Vagina (tissue), 2 donors: ENCODE measurements at regions not wholly inside any gene's neighbourhood (a gene's known extent, or its start where the extent isn't known, plus 50 kb on each side); places are given as distances from the start of the nearest gene placed in this dataset.

Experiments used
- DNase-seq, 2 donors: peaks; one replicate each; pipeline ENCODE4 v3.0.0-alpha.2; 2017; ENCODE audit errors: extremely low spot score in 2 of 2
- H3K27ac ChIP-seq: fragments of 200-600 bp; sonication (generic); one replicate; pipeline ENCODE4 v1.5.1; 2019
- H3K27me3 ChIP-seq: fragments of 200-600 bp; sonication (generic); one replicate; pipeline ENCODE4 v1.5.1; 2019
- H3K36me3 ChIP-seq, 2 donors: fragments of 200-600 bp; sonication (generic); one replicate each; pipeline ENCODE4 v1.5.1; 2017 to 2019
- H3K4me1 ChIP-seq: fragments of 200-600 bp; sonication (generic); one replicate; pipeline ENCODE4 v1.5.1; 2019
- H3K4me3 ChIP-seq, 2 donors: fragments of 200-600 bp; sonication (generic); 1 replicate in 1 of 2; 2 replicates in 1 of 2; pipeline ENCODE4 v1.5.1; 2016 to 2019
- H3K9me3 ChIP-seq: fragments of 200-600 bp; sonication (generic); one replicate; pipeline ENCODE4 v1.5.1; 2019
- POLR2A ChIP-seq, 2 donors: fragments of 450-650 bp; IDR thresholded peaks; one replicate each; pipeline ENCODE4 v1.6.1; 2017; ENCODE audit warnings: antibody characterized with exemption in 2 of 2, mild to moderate bottlenecking in 2 of 2, moderate library complexity in 2 of 2
- POLR2AphosphoS5 ChIP-seq, 2 donors: sonication (generic); formaldehyde crosslinking; IDR thresholded peaks; one replicate each; pipeline ENCODE4 v1.9.0; 2017; ENCODE audit warnings: antibody characterized with exemption in 2 of 2, mild to moderate bottlenecking in 2 of 2, low read depth in 1 of 2; ENCODE audit not compliant: insufficient read depth in 1 of 2
- intact Hi-C: fragments of 100-400 bp; cut with DNase I; formaldehyde crosslinking; loops from one replicate; pipeline ENCODE4 v1.15.1; 2023
- TF ChIP-seq, protein P1 (sequence below), 3 experiments: fragments of 450-650 bp in 2 of 3; fragments of 200-600 bp in 1 of 3; sonication (generic) in 1 of 3; IDR thresholded peaks; one replicate each; pipeline ENCODE4 v1.5.1; 2017 to 2019; ENCODE audit warnings: antibody characterized with exemption in 3 of 3, mild to moderate bottlenecking in 2 of 3, moderate library complexity in 2 of 3

DNA sequence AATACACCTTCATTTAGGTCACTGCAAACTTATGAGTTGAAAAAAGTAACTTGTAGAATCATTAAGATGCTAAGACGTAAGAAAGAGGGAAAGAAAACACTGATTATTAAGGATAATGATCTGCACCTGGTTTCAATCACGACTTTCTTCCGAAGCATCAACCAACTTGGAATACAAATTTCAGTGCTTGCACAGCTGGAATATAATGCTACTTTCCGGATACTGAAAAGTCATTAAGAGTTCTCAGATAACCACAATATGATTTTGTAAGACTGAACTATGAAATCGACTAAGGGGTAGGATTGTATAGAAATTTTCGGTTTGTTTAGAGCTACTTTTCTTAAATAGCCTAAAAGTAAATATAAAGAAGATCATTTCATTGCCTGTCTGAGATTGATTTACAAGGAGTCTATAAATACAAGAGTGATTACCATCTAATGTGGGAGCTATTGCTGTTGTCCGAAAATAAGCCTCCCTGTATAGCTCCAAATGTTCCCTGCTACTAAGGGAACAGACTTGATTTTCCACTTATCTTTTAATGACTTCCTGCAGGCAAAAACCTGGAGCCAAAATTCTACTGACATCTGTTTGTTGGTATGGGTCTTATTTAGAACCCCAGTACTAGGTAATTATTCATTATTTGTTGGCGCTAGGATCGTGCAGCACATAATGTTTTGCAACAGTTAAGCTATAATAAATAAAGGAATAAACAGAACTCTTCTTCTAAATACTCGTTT lies 673.3 kb downstream of the KCNT2 start:
- intact Hi-C loops = no loop called here
- Histone ChIP-seq H3K9me3 (no peaks in the 10 kb centered on the region), H3K36me3 (no peaks in the 10 kb centered on the region), H3K27me3 (no peaks in the 10 kb centered on the region), H3K27ac (no peak overlapping the region), H3K4me1 (no peaks in the 10 kb centered on the region), H3K4me3 (no peak overlapping the region)
- TF ChIP-seq POLR2AphosphoS5 (IDR thresholded peaks at IDR 0.05; ENCODE audit: insufficient read depth in 1 of 2, low read depth in 1 of 2) = no peak
- TF ChIP-seq, protein P1, sequence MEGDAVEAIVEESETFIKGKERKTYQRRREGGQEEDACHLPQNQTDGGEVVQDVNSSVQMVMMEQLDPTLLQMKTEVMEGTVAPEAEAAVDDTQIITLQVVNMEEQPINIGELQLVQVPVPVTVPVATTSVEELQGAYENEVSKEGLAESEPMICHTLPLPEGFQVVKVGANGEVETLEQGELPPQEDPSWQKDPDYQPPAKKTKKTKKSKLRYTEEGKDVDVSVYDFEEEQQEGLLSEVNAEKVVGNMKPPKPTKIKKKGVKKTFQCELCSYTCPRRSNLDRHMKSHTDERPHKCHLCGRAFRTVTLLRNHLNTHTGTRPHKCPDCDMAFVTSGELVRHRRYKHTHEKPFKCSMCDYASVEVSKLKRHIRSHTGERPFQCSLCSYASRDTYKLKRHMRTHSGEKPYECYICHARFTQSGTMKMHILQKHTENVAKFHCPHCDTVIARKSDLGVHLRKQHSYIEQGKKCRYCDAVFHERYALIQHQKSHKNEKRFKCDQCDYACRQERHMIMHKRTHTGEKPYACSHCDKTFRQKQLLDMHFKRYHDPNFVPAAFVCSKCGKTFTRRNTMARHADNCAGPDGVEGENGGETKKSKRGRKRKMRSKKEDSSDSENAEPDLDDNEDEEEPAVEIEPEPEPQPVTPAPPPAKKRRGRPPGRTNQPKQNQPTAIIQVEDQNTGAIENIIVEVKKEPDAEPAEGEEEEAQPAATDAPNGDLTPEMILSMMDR (IDR thresholded peaks at IDR 0.05) = no peak
- TF ChIP-seq POLR2A (IDR thresholded peaks at IDR 0.05) = no peak
- DNase-seq = no peak

DNA sequence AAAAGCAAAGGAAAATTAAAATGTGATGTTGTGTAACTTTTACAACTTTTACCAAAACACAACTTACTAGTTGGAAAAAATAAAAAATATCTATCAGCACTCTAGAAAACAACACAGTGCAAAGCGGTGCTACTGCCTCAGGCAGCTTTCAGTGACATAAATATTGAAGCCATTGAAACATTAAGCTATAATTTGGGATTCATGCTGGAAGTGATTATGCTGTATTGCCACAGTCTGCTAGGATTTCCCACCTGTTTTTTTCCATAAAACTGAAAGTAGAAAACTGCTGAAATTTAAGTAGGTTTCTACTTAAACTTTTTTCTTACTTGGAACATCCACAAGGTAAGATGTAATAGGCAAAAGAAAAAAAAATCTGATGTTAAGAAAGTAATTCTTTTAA lies 674.4 kb downstream of the KCNT2 start:
- intact Hi-C loops = no loop called here
- TF ChIP-seq POLR2A (IDR thresholded peaks at IDR 0.05) (no peak), POLR2AphosphoS5 (IDR thresholded peaks at IDR 0.05; ENCODE audit: insufficient read depth in 1 of 2, low read depth in 1 of 2) (no peak)
- TF ChIP-seq, protein P1 (IDR thresholded peaks at IDR 0.05) = no peak
- Histone ChIP-seq H3K9me3 (no peaks in the 10 kb centered on the region), H3K27me3 (no peaks in the 10 kb centered on the region), H3K4me1 (no peaks in the 10 kb centered on the region), H3K4me3 (no peak overlapping the region), H3K27ac (no peak overlapping the region), H3K36me3 (no peaks in the 10 kb centered on the region)
- no peak for DNase-seq

DNA sequence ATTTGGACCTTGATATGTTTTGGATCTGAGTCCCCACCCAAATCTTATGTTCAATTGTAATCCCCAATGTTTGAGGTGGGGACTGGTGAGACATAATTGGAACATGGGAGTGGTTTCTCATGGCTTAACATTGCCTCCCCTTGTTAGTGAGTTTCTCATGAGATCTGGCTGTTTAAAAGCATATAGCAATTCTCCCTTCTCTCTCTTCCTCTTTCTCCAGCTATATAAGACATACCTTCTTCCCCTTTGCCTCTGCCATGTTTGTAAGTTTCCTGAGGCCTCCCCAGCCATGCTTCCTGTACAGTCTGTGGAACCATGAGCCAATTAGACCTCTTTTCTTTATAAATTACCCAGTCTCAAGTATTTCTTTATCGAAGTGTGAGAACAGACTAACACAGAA lies 692.4 kb downstream of the KCNT2 start:
- intact Hi-C loops = no loop called here

DNA sequence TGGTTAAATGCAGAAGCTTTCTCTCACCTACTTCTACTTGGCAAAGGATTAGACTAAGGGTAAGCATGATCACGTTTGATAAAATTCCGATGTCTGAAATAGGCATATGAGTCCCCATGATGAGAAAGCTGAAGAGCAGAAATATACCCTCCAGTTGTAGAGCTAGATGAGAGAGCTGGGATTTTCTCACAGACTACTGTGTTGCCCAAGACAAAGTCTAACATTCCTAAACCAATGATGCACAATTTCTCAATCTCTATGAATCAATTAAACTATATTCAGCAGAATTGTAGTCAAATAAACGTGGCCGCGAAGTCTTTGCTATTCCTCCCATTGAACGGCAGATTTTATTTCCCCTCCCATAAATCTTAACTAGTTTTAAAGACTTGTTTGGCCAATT lies 699.2 kb downstream of the KCNT2 start:
- no peak for DNase-seq

More for the DNA sequence above, 692.4 kb downstream of the KCNT2 start:
- Histone ChIP-seq H3K27me3 (no peaks in the 10 kb centered on the region), H3K4me1 (no peaks in the 10 kb centered on the region), H3K36me3 (no peaks in the 10 kb centered on the region), H3K9me3 (no peaks in the 10 kb centered on the region), H3K27ac (no peak overlapping the region), H3K4me3 (no peak overlapping the region)
- no peak for DNase-seq
- TF ChIP-seq POLR2A (IDR thresholded peaks at IDR 0.05) (no peak), POLR2AphosphoS5 (IDR thresholded peaks at IDR 0.05; ENCODE audit: insufficient read depth in 1 of 2, low read depth in 1 of 2) (no peak)
- TF ChIP-seq, protein P1 (IDR thresholded peaks at IDR 0.05) = no peak

DNA sequence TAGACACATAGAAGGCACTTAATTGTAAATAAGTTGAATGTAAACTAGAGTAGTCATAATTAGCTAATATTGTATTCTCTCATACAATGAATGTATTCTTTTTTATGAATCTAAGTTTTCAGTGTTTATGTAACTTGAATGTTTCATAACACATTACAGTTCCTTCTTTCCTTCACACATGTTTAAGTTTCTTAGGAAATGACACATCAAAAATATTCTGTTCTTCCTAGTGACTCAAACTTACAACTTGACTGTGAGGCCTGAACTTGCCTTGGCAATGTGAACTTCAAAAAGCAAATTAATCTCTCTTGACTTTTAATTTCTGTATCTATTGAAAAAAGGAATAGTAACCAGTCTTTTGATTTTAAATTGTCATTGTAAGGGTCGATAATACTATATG lies 700.1 kb downstream of the KCNT2 start:
- Histone ChIP-seq H3K27ac (no peak overlapping the region), H3K27me3 (no peaks in the 10 kb centered on the region), H3K4me1 (no peaks in the 10 kb centered on the region), H3K4me3 (no peak overlapping the region), H3K36me3 (no peaks in the 10 kb centered on the region), H3K9me3 (no peaks in the 10 kb centered on the region)
- intact Hi-C loops = no loop called here
- DNase-seq = no peak
- TF ChIP-seq POLR2A (IDR thresholded peaks at IDR 0.05) (no peak), POLR2AphosphoS5 (IDR thresholded peaks at IDR 0.05; ENCODE audit: insufficient read depth in 1 of 2, low read depth in 1 of 2) (no peak)
- TF ChIP-seq, protein P1 (IDR thresholded peaks at IDR 0.05) = no peak

More for the DNA sequence above, 699.2 kb downstream of the KCNT2 start:
- Histone ChIP-seq H3K4me3 (no peak overlapping the region), H3K9me3 (no peaks in the 10 kb centered on the region), H3K27ac (no peak overlapping the region), H3K27me3 (no peaks in the 10 kb centered on the region), H3K36me3 (no peaks in the 10 kb centered on the region), H3K4me1 (no peaks in the 10 kb centered on the region)
- TF ChIP-seq POLR2AphosphoS5 (IDR thresholded peaks at IDR 0.05; ENCODE audit: insufficient read depth in 1 of 2, low read depth in 1 of 2) (no peak), POLR2A (IDR thresholded peaks at IDR 0.05) (no peak)
- TF ChIP-seq, protein P1 (IDR thresholded peaks at IDR 0.05) = no peak
- intact Hi-C loops = no loop called here
